Fibroblast of skin of left quadriceps (primary cell): ENCODE measurements at regions not wholly inside any gene's neighbourhood (a gene's known extent, or its start where the extent isn't known, plus 50 kb on each side); places are given as distances from the start of the nearest gene placed in this dataset.
"Not testable (repeated sequence)": the region's sequence is repeated elsewhere in the genome, so short reads cannot be mapped to it uniquely, and the experiment has no call there.

Source experiments
- DNase-seq, 2 experiments: peaks; one replicate each; pipeline ENCODE4 v3.0.0-alpha.2; 2013; ENCODE audit warnings: low read depth in 2 of 2

DNA sequence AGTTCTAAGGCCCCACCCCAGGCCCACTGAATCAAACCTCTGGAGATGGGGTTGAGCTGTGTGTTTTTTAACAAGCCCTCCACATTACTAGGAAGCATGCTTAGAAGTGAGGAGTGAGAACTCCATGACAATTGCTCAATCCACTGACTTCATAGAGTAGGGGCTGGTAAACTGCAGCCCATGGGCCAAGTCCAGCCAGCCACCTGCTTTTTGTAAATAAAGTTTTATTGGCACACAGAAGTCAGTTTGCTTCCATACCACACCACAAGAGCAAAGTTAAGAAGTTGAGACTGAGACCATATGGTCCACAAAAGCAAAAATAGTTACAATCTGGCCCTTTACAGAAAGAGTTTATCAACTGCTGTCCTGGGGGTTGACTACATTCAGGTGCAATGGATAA, 309.2 kb downstream of the SETD4 start:
- DNase-seq, result no peak

- DNase-seq, result no peak
Observed at GRCh38 chr21:35749904-35750303, 310.4 kb downstream of the SETD4 start.

GRCh38 chr21:35748678-35749314, 311.5 kb downstream of the SETD4 start:
- DNase-seq, result no peak

DNA sequence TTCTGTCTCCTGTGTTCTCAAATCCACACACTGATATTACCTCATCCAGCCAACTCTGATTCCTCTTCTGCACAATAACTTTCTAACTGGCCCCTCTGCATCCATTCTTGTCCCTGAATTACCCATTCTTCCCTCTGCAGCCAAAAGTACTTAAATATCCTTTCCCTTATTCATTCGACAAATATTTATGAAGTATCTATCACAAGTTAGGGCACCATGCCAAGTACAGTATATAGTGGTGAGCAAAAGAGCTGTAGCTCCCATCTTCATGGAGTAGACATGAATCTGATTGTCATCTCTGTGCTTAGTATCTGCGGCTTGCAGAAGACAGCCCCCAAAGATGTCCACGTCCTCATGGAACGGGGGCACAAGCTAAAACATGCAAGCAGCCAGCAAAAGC, 316.8 kb downstream of the SETD4 start:
- DNase-seq, result peak; percentile 49 to 57

- peak; percentile 4 to 9 for DNase-seq
Observed at GRCh38 chr21:35738347-35738961, 321.9 kb downstream of the SETD4 start.

GRCh38 chr21:35737899-35738346, 322.4 kb downstream of the SETD4 start:
- DNase-seq, result peak; percentile 27 to 28

GRCh38 chr21:35737449-35737848, 322.9 kb downstream of the SETD4 start:
- no peak for DNase-seq

DNA sequence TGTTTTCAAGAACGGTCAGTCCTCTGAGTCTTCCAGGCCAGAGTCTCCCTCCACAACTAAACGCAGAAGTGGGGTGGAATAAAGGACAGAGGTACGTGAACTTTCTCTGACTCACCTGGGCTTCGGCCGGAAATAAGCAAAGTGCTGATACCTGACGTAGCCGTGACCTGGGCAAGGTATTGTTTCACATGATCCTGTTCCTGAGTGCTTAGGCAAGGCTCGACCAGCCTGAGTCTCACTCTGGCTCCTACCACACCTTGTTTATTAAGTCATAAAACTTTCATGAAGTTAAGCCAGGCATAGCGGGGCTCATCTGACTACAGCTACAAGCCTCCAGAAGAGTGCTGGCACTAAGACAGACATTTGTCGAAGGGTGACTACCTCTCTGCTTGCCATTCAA, 327.5 kb downstream of the SETD4 start:
- no peak for DNase-seq

GRCh38 chr21:35730325-35730724, 330.0 kb downstream of the SETD4 start:
- no peak for DNase-seq

DNA sequence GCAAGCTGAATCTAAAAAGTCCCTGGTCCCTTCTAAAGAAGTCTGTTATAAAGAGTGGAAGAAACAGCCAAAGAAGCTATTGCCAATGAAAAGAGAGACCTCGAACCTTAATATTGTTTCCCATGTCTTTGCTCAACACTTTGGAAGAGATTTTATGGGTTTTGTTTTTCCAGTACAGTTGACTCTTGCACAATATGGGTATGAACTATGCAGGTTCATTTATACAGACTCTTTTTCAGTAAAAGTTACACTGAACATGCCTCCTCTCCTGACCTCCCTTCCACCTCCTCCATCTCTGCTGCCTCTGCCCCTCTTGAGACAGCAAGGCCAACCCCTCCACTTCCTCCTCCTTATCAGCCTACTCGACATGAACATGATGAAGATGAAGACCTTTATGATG, 332.5 kb downstream of the SETD4 start:
- DNase-seq, result no peak

GRCh38 chr21:35724156-35724555, 336.2 kb downstream of the SETD4 start:
- DNase-seq, result no peak

DNA sequence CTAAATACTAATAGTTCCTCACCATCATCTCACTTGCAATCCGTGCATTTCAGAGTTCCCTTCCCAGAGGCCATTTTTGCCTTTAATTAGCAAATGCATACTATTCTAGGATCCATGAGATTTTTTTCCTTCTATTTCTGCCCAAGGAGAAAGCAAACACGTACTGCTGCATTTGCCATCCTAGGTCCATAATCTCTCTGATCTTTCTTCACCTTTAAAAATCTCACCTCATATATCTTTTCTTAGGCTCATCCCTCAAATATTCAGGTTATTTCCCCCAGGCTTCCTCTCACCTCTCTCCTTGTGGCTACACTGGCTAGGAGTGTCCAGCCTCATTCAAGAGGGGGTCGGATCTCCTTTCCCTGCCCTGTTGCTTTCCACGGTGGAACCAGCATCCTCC, 338.6 kb downstream of the SETD4 start:
- DNase-seq, result no peak

DNA sequence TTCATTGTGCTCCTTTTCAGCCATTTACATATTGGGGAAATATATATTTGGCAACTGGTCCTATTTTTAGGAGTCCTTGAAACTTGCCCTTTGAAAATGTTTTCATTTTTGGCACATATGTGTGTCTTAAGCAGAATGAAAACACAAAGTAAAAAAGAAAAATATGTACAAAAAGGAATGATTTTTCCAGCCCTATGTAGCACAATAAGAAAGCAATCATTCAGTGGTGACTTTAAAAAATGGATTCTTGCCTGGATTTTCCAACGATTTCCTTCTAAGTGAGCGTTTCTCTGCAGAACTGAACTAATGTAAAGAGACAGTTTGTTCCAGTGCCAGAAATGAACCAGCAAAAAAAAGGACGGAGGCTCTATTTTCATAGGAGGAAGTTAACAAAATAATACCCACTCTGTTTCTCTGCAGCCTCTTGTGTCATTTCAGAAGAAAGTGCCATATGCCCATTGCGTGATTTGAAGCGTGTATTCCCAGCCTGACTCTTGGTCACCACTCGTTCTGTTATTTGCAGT, 340.1 kb downstream of the SETD4 start:
- DNase-seq, result no peak

- no peak for DNase-seq
Observed at GRCh38 chr21:35719080-35719479, 341.2 kb downstream of the SETD4 start.

GRCh38 chr21:35716876-35717565, 343.3 kb downstream of the SETD4 start:
- DNase-seq, result no peak

DNA sequence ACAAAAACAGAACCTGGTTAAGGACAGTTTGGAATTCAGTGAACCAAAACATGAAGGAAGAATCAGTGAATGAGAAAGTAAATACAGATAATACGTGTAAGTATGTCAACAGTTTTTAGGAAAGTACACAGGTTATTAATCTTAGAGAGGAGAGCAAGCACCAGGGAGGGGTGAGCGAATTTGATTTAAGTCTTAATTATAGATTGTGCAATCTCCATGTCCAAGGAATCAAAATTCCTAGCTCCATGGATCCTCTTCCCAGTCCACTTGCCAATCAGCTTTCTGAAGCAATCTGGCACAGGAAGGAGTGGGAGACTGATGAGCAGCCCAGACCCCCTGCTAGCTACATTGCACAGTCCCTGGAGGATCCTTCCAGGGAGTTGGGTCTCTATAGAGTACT, 346.4 kb downstream of the SETD4 start:
- DNase-seq, result no peak

- DNase-seq, result no peak
Observed at GRCh38 chr21:35711661-35712060, 348.7 kb downstream of the SETD4 start.

GRCh38 chr21:35711213-35711612, 349.1 kb downstream of the SETD4 start:
- no peak for DNase-seq

DNA sequence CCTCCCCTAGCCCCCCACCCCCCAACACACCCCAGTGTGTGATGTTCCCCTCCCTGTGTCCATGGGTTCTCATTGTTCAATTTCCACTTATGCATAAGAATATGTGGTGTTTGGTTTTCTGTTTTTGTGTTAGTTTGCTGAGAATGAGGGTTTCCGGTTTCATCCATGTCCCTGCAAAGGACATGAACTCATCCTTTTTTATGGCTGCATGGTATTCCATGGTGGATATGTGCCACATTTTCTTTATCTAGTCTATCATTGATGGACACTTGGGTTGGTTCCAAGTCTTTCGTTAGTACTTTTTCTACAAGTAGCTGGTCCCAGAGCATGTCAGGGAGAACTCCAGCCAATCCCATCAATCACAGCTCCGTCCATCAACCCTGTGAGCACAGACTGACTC, 350.3 kb downstream of the SETD4 start:
- not testable (repeated sequence) for DNase-seq

GRCh38 chr21:35705888-35706287, 354.4 kb downstream of the SETD4 start:
- DNase-seq, result no peak

- no peak for DNase-seq
Observed at GRCh38 chr21:35705237-35705887, 355.0 kb downstream of the SETD4 start.

GRCh38 chr21:35703704-35704103, 356.6 kb downstream of the SETD4 start:
- DNase-seq, result no peak
